Loucy (cell line): ENCODE measurements at regions not wholly inside any gene's neighbourhood (a gene's known extent, or its start where the extent isn't known, plus 50 kb on each side); places are given as distances from the start of the nearest gene placed in this dataset.

Source experiments
- EZH2phosphoT487 ChIP-seq: fragments of 200-600 bp; IDR thresholded peaks from 2 replicates; pipeline ENCODE4 v1.6.1; 2018; ENCODE audit warnings: antibody characterized with exemption, mild to moderate bottlenecking, moderate library complexity, borderline replicate concordance
- TF ChIP-seq, protein P1 (sequence below): fragments of 200-600 bp; sonication (generic); conservative IDR thresholded peaks from 2 replicates; pipeline ENCODE4 v1.5.1; 2014; ENCODE audit warnings: mild to moderate bottlenecking, antibody characterized with exemption, low read length

DNA sequence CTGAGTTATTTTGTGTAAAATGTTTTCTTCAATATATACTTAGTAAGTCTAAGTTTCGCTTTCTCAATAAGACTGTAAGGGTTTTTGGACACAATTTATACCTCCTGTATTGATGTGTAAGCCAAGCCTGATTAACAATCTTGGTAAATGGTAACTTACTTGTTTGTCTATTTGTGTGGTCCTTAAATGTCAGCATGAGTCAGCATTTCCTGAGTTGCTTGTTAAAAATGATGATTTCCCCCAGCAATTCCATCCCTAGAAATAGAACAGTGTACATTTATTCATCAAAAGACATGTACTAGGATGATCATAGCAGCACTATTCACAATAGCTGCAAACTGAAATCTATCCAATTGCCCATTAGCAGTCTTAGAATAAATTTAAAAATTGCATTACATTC, 53.4 kb upstream of the LRIG1 start:
- TF ChIP-seq, protein P1, sequence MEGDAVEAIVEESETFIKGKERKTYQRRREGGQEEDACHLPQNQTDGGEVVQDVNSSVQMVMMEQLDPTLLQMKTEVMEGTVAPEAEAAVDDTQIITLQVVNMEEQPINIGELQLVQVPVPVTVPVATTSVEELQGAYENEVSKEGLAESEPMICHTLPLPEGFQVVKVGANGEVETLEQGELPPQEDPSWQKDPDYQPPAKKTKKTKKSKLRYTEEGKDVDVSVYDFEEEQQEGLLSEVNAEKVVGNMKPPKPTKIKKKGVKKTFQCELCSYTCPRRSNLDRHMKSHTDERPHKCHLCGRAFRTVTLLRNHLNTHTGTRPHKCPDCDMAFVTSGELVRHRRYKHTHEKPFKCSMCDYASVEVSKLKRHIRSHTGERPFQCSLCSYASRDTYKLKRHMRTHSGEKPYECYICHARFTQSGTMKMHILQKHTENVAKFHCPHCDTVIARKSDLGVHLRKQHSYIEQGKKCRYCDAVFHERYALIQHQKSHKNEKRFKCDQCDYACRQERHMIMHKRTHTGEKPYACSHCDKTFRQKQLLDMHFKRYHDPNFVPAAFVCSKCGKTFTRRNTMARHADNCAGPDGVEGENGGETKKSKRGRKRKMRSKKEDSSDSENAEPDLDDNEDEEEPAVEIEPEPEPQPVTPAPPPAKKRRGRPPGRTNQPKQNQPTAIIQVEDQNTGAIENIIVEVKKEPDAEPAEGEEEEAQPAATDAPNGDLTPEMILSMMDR: no peak
- no peak for TF ChIP-seq EZH2phosphoT487
